ENCODE measurements at regions not wholly inside any gene's neighbourhood (a gene's known extent, or its start where the extent isn't known, plus 50 kb on each side); places are given as distances from the start of the nearest gene placed in this dataset.

DNA sequence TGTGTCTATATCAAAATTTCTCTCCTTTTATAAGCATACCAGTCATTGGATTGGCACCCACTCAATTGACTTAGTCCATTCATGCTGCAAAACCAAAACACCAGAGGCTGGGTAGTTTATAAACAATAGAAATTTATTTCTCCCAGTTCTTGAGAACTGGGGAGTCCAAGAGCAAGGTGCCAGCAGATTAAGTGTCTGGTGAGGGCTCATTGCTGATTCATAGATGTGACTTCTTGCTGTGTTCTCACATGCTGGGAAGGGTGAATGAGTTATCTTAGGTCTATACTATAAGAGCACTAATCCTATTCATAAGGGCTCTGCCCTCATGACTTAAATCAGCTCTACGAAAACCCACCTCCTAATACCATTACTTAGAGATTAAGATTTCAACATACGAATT, 501.4 kb downstream of the EPM2A start:
- Histone ChIP-seq H3K36me3 (ENCODE audit: insufficient read depth) (no peaks in the 10 kb centered on the region), H3K27ac (ENCODE audit: low read depth) (no peak overlapping the region), H3K4me2 (no peak overlapping the region), H3K79me2 (replicated peaks; ENCODE audit: insufficient read depth) (no peaks in the 10 kb centered on the region), H3K4me3 (no peak overlapping the region), H3K27me3 (ENCODE audit: insufficient read depth) (no peaks in the 10 kb centered on the region), H2AFZ (no peak overlapping the region), H3K4me1 (ENCODE audit: insufficient read depth) (peaks cover 3% of the 10 kb centered on the region; the same call in 1 of the 2 replicates), H3K9me2 (ENCODE audit: insufficient read depth) (no peaks in the 10 kb centered on the region), H4K20me1 (replicated peaks; ENCODE audit: insufficient read depth) (no peaks in the 10 kb centered on the region), H3F3A (replicated peaks; ENCODE audit: low read depth) (no peaks in the 10 kb centered on the region)
- Mint-ChIP-seq H3K4me1 (peaks cover 2% of the 10 kb centered on the region; the same call in 1 of the 3 replicates), H3K36me3 (ENCODE audit: low read depth) (no peaks in the 10 kb centered on the region; the same call in 2 of the 3 replicates), H3K27me3 (ENCODE audit: insufficient read depth, low read depth, poor library complexity) (peaks cover 2% of the 10 kb centered on the region), H3K27ac (no peak overlapping the region), H3K9me3 (peaks cover 9% of the 10 kb centered on the region; the same call in 2 of the 3 replicates), H3K4me3 (no peak overlapping the region)
- TF ChIP-seq CREB1 (CRISPR knock-in tag; IDR thresholded peaks at IDR 0.05; ENCODE audit: low read depth) (no peak), REST (IDR thresholded peaks at IDR 0.05; ENCODE audit: unreplicated experiment) (no peak), ZNF114 (CRISPR knock-in tag; IDR thresholded peaks at IDR 0.05) (no peak), ETS1 (IDR thresholded peaks at IDR 0.05) (no peak), ZNF331 (CRISPR knock-in tag; IDR thresholded peaks at IDR 0.05; ENCODE audit: low read depth) (no peak), NANOG (IDR thresholded peaks at IDR 0.05; ENCODE audit: borderline replicate concordance) (no peak), JUNB (IDR thresholded peaks at IDR 0.05; ENCODE audit: unreplicated experiment) (no peak), POLR2AphosphoS5 (IDR thresholded peaks at IDR 0.05; ENCODE audit: low read depth) (no peak), EZH2phosphoT487 (IDR thresholded peaks at IDR 0.05; ENCODE audit: unreplicated experiment) (no peak), EZH2 (IDR thresholded peaks at IDR 0.05; ENCODE audit: low read depth, unreplicated experiment) (no peak), STAT1 (IDR thresholded peaks at IDR 0.05; ENCODE audit: unreplicated experiment) (no peak)
- TF ChIP-seq, protein P1, sequence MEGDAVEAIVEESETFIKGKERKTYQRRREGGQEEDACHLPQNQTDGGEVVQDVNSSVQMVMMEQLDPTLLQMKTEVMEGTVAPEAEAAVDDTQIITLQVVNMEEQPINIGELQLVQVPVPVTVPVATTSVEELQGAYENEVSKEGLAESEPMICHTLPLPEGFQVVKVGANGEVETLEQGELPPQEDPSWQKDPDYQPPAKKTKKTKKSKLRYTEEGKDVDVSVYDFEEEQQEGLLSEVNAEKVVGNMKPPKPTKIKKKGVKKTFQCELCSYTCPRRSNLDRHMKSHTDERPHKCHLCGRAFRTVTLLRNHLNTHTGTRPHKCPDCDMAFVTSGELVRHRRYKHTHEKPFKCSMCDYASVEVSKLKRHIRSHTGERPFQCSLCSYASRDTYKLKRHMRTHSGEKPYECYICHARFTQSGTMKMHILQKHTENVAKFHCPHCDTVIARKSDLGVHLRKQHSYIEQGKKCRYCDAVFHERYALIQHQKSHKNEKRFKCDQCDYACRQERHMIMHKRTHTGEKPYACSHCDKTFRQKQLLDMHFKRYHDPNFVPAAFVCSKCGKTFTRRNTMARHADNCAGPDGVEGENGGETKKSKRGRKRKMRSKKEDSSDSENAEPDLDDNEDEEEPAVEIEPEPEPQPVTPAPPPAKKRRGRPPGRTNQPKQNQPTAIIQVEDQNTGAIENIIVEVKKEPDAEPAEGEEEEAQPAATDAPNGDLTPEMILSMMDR (conservative IDR thresholded peaks at IDR 0.05; ENCODE audit: low read depth in 2 of 2): no peak
- TF ChIP-seq, protein P2, sequence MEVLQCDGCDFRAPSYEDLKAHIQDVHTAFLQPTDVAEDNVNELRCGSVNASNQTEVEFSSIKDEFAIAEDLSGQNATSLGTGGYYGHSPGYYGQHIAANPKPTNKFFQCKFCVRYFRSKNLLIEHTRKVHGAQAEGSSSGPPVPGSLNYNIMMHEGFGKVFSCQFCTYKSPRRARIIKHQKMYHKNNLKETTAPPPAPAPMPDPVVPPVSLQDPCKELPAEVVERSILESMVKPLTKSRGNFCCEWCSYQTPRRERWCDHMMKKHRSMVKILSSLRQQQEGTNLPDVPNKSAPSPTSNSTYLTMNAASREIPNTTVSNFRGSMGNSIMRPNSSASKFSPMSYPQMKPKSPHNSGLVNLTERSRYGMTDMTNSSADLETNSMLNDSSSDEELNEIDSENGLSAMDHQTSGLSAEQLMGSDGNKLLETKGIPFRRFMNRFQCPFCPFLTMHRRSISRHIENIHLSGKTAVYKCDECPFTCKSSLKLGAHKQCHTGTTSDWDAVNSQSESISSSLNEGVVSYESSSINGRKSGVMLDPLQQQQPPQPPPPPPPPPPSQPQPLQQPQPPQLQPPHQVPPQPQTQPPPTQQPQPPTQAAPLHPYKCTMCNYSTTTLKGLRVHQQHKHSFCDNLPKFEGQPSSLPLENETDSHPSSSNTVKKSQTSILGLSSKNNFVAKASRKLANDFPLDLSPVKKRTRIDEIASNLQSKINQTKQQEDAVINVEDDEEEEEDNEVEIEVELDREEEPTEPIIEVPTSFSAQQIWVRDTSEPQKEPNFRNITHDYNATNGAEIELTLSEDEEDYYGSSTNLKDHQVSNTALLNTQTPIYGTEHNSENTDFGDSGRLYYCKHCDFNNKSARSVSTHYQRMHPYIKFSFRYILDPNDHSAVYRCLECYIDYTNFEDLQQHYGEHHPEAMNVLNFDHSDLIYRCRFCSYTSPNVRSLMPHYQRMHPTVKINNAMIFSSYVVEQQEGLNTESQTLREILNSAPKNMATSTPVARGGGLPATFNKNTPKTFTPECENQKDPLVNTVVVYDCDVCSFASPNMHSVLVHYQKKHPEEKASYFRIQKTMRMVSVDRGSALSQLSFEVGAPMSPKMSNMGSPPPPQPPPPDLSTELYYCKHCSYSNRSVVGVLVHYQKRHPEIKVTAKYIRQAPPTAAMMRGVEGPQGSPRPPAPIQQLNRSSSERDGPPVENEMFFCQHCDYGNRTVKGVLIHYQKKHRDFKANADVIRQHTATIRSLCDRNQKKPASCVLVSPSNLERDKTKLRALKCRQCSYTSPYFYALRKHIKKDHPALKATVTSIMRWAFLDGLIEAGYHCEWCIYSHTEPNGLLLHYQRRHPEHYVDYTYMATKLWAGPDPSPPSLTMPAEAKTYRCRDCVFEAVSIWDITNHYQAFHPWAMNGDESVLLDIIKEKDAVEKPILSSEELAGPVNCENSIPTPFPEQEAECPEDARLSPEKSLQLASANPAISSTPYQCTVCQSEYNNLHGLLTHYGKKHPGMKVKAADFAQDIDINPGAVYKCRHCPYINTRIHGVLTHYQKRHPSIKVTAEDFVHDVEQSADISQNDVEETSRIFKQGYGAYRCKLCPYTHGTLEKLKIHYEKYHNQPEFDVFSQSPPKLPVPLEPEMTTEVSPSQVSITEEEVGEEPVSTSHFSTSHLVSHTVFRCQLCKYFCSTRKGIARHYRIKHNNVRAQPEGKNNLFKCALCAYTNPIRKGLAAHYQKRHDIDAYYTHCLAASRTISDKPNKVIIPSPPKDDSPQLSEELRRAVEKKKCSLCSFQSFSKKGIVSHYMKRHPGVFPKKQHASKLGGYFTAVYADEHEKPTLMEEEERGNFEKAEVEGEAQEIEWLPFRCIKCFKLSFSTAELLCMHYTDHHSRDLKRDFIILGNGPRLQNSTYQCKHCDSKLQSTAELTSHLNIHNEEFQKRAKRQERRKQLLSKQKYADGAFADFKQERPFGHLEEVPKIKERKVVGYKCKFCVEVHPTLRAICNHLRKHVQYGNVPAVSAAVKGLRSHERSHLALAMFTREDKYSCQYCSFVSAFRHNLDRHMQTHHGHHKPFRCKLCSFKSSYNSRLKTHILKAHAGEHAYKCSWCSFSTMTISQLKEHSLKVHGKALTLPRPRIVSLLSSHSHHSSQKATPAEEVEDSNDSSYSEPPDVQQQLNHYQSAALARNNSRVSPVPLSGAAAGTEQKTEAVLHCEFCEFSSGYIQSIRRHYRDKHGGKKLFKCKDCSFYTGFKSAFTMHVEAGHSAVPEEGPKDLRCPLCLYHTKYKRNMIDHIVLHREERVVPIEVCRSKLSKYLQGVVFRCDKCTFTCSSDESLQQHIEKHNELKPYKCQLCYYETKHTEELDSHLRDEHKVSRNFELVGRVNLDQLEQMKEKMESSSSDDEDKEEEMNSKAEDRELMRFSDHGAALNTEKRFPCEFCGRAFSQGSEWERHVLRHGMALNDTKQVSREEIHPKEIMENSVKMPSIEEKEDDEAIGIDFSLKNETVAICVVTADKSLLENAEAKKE (CRISPR knock-in tag; IDR thresholded peaks at IDR 0.05): no peak
- DNase-seq (ENCODE audit: low spot score) (no peak), ATAC-seq (no peak)

All from GM23338 (cell line).